ENCODE measurements at regions not wholly inside any gene's neighbourhood (a gene's known extent, or its start where the extent isn't known, plus 50 kb on each side); places are given as distances from the start of the nearest gene placed in this dataset.

- no peak overlapping the region for H3K4me3 ChIP-seq (ENCODE audit: low read length)
- no peak for TF ChIP-seq ZNF274 (IDR thresholded peaks at IDR 0.05; ENCODE audit: low read depth, low read length)
Measured at GRCh38 chr9:80052830-80053229, 481.1 kb downstream of the TLE4 start.

- H3K4me3 ChIP-seq (ENCODE audit: low read length): no peak overlapping the region
- no peak for TF ChIP-seq ZNF274 (IDR thresholded peaks at IDR 0.05; ENCODE audit: low read depth, low read length)
Measured at GRCh38 chr9:80049096-80049782, 477.5 kb downstream of the TLE4 start.

DNA sequence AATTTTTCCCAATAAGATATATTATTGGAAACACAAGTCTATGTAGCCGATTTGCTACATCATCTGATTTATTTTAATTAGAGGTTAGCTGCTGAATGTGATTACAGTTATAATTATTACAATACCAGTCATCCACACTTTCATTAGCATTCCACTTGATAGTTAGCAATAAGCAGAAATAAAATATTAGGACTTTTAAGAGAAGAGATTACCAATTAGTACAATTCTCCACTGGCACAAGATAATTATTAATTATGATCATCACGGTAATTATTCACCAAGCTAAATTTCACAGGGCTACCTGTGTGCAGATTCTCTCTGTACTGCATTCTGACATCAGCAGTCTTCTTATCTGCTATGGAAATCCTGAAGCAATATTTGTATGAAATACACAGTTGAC is 474.7 kb downstream of the TLE4 start:
- no peak for TF ChIP-seq ZNF274 (IDR thresholded peaks at IDR 0.05; ENCODE audit: low read depth, low read length)
- no peak overlapping the region for H3K4me3 ChIP-seq (ENCODE audit: low read length)

DNA sequence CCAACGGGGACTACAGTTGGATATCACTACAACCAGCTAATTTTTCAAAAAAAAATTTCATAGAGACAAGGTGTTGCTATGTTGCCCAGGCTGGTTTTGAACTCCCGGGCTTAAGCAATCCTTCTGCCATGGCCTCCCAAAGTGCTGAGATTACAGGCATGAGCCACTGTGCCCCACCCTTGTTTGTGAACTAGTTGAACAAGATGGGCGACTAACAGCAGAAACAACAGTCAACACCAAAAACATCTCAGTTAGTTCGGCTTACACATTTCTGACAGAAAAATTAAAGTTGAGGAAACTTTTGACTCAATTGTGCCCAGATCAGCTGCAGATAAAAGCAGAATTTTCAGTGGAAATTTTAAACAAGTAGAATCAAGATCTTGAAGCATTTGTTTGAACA is 470.1 kb downstream of the TLE4 start:
- TF ChIP-seq ZNF274 (IDR thresholded peaks at IDR 0.05; ENCODE audit: low read depth, low read length): no peak

DNA sequence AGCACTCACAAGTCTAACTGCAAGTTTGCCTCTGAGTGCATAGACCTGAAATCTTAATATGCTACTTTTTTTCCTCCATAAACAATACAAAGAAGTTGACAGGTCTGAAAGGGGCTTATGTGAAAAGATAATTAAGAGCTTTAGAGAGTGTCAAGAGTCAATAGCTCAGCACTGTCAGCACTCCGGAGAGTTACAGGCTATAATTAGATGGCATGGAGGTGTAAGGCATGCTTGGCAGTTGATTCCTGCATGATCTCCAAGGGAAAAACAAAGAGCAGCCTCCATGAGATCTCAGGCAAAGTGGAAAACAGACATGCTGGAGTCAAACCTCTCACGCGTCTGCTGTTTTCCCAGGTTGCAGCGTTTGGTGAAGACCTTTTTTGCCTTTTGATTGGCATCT is 468.7 kb downstream of the TLE4 start:
- no peak for TF ChIP-seq ZNF274 (IDR thresholded peaks at IDR 0.05; ENCODE audit: low read depth, low read length)

More for the DNA sequence above, 470.1 kb downstream of the TLE4 start:
- H3K4me3 ChIP-seq (ENCODE audit: low read length): no peak overlapping the region

DNA sequence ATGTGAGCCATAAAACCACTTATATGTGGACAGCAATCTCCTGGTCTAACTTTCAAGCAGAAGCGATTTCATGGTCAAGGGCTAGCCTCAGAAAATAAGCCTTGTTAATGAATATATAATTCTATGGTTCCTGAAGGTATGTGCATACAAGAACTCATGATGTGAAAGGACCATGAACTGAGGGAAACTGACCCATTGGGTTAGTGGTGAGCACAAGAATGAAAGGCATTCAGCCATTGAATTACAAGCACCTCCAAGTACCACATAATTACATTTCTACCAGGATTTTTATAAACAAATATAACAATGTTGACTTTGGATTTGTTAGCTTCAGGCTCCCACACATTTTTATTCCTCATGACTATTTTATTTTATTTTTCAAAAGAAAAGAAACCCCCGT is 459.0 kb downstream of the TLE4 start:
- H3K4me3 ChIP-seq (ENCODE audit: low read length): no peak overlapping the region
- no peak for TF ChIP-seq ZNF274 (IDR thresholded peaks at IDR 0.05; ENCODE audit: low read depth, low read length)

More for the DNA sequence above, 468.7 kb downstream of the TLE4 start:
- H3K4me3 ChIP-seq (ENCODE audit: low read length): no peak overlapping the region

GRCh38 chr9:80028501-80028900 is 456.7 kb downstream of the TLE4 start:
- TF ChIP-seq ZNF274 (IDR thresholded peaks at IDR 0.05; ENCODE audit: low read depth, low read length): no peak
- no peak overlapping the region for H3K4me3 ChIP-seq (ENCODE audit: low read length)

GRCh38 chr9:80025796-80026520 is 454.2 kb downstream of the TLE4 start:
- no peak overlapping the region for H3K4me3 ChIP-seq (ENCODE audit: low read length)
- TF ChIP-seq ZNF274 (IDR thresholded peaks at IDR 0.05; ENCODE audit: low read depth, low read length): no peak

GRCh38 chr9:80025131-80025530 is 453.4 kb downstream of the TLE4 start:
- TF ChIP-seq ZNF274 (IDR thresholded peaks at IDR 0.05; ENCODE audit: low read depth, low read length): no peak
- no peak overlapping the region for H3K4me3 ChIP-seq (ENCODE audit: low read length)

- no peak for TF ChIP-seq ZNF274 (IDR thresholded peaks at IDR 0.05; ENCODE audit: low read depth, low read length)
- H3K4me3 ChIP-seq (ENCODE audit: low read length): no peak overlapping the region
Measured at GRCh38 chr9:80020530-80020929, 448.8 kb downstream of the TLE4 start.

- H3K4me3 ChIP-seq (ENCODE audit: low read length): no peak overlapping the region
- no peak for TF ChIP-seq ZNF274 (IDR thresholded peaks at IDR 0.05; ENCODE audit: low read depth, low read length)
Measured at GRCh38 chr9:80020056-80020455, 448.3 kb downstream of the TLE4 start.

- TF ChIP-seq ZNF274 (IDR thresholded peaks at IDR 0.05; ENCODE audit: low read depth, low read length): no peak
- H3K4me3 ChIP-seq (ENCODE audit: low read length): no peak overlapping the region
Measured at GRCh38 chr9:80013891-80014290, 442.1 kb downstream of the TLE4 start.

DNA sequence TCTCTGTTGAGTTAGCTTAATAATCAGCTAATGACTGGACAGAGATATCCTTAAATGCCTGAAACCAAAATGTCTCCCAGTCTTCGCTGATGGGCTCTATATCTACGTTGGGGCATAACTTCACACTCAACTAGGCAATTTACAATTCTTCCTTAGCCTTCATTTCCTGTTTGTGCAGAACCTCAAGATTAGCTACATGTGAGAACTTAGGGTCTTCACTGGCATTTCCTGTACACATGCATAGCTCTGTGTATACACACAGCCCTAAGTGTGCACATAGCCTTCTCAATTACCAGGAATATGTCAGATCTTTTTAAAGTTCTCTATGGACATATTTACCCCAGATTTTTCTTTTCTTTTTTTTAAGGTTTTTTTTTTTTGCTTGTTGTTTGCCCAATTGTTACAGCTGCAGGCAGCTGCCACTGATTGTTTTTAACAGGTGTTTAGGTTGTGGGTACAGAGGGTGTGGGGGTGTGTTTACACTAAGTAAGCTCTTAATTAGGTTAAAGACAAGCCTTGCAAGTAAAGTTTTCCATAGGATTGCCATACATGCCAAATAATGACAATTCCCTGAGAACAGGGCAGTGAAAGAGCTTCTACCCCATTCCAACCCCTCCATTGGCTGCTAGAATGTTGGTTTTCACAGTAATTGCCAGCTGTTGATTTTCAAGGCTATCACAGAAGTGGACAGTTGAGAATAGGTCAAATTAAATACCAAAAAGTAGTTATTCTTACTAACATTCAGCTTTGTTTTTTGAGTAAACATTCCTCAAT is 441.0 kb downstream of the TLE4 start:
- no peak overlapping the region for H3K4me3 ChIP-seq (ENCODE audit: low read length)
- no peak for TF ChIP-seq ZNF274 (IDR thresholded peaks at IDR 0.05; ENCODE audit: low read depth, low read length)

DNA sequence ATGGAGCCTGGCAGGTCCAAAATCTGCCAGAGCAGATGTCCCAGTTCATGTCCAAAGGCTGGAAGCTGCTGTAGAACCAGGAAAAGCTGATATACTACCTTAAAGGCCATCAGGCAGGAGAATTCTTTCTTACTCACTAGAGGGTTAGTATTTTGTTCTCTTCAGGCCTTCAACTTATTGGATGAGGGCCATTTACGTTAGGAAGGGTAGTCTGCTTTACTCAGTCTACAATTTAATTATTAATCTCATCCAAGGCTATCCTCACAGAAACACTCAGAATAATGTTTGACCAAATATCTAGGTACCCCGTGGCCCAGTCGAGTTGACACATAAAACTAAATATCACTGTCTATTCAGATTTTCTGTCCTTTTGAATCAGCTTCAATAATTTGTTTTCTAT is 437.4 kb downstream of the TLE4 start:
- no peak overlapping the region for H3K4me3 ChIP-seq (ENCODE audit: low read length)
- TF ChIP-seq ZNF274 (IDR thresholded peaks at IDR 0.05; ENCODE audit: low read depth, low read length): no peak

GRCh38 chr9:80004714-80005113 is 432.9 kb downstream of the TLE4 start:
- TF ChIP-seq ZNF274 (IDR thresholded peaks at IDR 0.05; ENCODE audit: low read depth, low read length): no peak
- H3K4me3 ChIP-seq (ENCODE audit: low read length): no peak overlapping the region

All from GM08714 (cell line).